Stimulated activated CD4-positive, alpha-beta T cell treated with anti-CD3 and anti-CD28 coated beads, Interleukin-4, amount 100 ng/mL, for 48 hours (primary cell): ENCODE measurements at regions not wholly inside any gene's neighbourhood (a gene's known extent, or its start where the extent isn't known, plus 50 kb on each side); places are given as distances from the start of the nearest gene placed in this dataset.
"Not testable (repeated sequence)": the region's sequence is repeated elsewhere in the genome, so short reads cannot be mapped to it uniquely, and the experiment has no call there.

Experiments used
- DNase-seq, 2 donors: peaks; one replicate each; pipeline ENCODE4 v3.0.0-alpha.2; 2020; ENCODE audit warnings: low read depth in 2 of 2

DNA sequence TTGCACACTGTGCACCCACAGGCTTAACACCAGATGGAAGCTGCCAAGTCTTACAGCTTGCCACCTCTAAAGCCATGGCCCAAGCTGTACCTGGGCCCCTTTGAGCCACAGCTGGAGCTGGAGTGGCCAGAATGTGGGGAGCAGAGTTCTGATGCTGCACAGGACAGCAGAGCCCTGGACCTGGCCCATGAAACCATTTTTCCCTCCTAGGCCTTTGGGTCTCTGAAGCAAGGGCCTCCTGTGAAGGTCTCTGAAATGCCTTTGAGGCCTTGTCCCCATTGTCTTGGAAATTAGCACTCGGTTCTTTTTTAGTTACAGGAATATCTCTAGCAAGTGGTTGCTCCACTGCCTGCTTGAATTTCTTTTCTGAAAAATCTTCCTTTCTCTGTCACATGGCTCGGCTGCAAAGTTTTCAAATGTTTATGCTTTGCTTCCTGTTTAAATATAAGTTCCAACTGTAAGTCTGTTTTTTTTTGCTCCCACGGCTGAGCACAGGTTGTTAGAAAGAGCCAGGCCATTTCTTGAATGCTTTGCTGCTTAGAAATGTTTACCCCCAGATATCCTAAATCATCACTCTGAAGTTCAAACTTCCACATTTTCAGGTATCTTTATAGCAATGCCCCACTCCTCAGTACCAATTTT lies 156.8 kb upstream of the GORAB start:
- no peak for DNase-seq

DNA sequence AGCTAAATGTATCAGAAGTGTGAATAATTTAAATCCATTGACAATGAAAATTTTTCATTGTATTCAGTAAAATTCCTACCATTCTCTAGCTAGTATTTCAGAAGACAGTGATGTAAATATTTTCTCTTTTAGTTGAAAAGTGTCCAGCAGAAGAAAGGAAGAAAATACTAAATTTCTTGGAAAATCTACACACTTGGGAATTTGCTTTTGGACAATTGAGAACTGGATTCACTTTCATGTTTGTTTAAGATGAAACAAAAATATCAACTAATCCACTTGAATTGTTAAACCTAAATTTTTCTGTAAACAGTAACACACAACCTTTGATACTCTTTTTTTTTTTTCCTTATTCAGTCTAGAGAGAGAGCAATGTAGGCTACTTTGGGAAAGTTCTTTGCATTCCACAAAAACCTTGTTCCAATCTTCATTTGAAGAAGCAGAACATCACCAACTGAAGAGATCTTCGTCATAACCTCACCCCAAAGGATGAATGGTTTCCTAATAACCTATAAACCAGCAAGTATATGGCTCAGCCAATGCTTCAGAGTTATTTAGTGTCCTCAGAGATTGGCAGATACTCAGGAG lies 155.1 kb upstream of the GORAB start:
- no peak for DNase-seq

DNA sequence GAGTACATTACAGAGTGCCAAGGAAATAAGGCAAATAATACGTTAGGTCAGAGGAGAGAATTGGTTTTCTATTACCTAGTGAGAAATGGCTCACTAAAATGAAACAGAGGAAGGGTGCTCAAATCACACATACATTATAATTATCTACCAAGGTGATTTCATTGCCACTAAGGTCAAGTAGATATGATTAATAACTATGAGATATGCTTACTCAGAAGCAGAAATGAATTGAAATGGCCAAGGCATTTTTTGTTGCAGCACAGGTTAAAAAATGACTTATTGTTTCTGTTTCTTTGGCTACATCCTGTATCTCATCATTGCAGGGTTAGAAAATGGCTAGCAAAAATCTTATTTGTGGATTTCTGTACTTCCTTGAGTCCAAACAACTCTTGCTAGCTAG lies 154.5 kb upstream of the GORAB start:
- no peak for DNase-seq

DNA sequence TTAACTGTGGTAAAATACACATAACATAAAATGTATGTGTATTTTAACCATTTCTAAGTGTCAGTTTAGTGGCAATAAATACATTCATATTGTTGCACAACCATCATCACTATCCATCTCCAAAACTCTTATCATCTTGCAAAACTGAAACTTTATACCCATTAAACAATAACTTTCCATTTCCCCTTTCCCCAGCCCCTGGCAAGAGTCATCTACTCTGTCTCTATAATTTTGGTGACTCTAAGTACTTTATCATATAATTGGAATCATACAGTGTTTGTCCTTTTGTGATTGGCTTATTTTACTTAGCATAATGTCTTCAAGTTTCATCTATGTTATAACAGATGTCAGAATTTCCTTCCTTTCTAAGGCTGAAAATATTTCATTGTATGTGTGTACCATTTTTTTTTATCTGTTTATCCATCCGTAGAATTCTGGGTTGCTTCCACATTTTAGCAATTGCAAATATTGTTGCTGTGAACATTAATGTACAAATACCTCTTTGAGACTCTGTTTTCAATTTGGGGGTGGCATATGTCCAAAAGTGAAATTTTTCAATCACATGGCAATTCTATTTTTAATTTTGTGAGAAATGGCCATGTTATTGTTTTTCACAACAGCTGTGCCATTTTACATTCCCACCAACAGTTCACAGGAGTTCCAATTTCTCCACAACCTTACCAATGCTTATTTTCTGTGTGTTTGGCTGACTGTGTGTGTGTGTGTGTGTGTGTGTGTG lies 153.9 kb upstream of the GORAB start:
- DNase-seq, result no peak

DNA sequence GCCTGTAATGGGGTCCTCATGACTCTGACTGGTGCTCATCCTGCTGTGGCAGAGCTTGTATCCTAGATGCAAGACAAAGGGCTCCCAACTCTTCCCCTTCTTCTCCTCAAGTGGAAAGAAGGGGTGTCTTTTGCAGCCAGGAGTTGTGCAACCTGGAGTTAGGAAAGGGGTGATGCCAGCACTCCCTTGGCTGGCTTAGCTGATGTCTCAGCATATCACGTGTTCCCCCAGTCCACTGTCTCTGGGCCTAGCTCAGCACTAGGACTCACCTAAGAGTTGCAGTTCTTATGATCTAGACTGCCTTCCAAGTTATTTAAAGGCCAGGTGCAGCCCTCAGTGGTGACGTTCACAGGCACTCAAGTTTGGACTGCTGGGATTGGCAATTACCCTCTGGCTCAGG lies 146.2 kb upstream of the GORAB start:
- DNase-seq, result no peak

DNA sequence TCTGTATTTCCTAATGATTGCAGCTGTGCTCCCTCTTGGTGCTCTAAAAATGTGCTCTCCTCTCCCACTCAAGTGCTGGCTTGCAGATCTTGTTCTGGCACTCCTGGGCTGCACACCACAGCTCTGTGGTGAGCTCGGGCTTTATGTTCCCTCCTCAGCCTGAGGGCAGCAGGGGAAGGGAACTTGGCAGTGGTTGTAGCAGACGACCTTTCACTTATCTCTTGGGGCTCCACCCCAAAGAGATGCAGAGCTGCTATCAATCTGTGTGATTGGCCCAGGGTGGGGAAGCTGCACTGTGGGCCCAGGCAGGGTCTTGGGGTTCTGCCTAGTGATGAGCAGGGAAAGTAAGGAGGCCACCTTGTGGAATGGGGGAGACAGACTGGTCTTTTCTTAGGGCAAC lies 143.5 kb upstream of the GORAB start:
- no peak for DNase-seq

DNA sequence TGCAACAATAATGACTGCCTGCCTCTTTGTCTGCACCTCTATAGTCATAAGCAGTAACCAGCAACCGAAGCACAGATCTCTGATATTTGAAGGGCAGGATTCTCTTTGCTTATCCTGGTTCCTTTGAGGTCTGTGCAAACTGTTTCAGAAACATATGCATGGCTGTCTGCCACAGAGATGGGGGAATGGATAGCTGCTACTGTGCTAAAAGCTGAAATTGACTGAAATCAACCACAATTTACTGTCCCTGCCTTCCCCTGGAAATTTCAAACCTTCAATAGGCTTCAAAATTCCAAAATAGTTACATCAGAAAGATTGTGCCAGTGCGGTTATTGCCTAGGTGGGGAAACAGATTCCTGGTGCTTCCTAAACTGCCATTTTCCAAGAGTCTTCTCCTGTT lies 136.8 kb upstream of the GORAB start:
- no peak for DNase-seq

DNA sequence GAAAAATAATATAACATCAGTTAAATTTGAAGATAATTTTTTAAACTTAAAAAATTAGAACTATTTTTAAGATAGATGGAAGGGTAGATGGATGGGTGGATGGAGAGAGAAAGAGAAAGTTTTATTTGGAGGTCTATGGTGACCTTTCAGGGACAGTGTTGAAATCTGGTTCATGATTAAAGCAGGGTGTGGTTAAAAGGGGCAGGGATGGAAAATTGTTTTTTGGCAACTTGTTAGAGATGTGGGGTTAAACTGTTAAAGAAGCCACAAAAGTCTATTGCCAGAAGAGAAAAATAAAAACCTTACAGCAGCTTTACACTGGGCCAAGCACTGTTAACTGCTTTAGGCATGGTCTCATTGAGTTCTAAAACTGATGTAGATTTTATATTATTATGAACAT lies 134.9 kb upstream of the GORAB start:
- no peak for DNase-seq

DNA sequence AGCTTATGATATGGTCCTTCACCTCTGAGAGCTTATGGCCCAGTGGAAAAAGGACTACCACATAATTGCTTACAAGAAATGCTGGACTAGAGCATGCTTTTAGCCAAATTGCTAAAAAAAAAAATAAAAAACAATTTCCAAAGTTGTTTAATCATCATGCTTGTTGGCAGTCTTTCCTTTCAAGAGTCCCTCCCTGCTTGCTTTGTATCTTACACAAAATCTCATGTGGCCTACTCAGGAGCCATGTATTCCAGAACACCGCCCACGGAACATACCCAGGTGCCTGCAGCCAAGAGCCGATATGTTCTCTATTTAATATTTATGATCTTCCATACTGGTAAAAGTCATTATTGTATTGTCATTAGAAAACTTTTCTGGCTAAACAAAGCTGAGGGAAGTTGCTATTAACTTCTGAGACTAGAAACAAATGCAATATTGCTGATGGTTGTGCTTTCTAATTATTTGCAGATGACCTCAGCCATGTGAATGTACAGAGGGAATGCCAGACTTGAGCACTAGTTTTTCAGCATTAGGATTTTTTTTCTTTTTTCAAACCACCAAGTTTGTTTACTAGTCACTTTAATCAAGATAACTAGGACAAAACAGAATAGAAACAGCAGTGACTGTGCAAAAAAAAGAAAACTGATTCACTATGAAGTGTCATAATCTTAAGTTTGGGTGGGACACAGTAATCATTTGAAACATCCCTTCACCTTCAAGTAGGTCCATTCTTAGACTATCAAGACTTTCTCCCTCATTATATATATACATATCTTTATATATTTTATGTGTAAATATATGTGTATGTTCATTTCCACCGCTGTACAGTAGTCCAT lies 129.3 kb upstream of the GORAB start:
- no peak for DNase-seq

DNA sequence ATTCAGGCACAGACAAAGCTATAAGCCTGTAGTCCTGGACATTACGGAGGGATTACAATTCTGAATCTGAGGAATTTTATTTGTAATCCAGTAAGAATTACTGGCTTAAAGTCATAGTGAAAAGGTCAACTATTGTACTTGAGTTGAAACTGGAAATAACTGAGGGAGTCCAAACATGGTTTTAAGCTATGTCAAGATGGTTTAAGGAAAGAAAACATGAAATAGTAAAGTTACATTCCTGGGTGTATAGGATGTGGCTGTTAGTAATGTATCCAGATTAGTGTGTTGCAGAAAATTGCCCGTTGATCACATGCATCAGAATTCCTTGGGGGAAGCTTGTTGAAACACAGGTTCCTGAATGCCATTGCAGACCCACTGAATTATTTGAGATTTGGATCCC lies 124.8 kb upstream of the GORAB start:
- no peak for DNase-seq

DNA sequence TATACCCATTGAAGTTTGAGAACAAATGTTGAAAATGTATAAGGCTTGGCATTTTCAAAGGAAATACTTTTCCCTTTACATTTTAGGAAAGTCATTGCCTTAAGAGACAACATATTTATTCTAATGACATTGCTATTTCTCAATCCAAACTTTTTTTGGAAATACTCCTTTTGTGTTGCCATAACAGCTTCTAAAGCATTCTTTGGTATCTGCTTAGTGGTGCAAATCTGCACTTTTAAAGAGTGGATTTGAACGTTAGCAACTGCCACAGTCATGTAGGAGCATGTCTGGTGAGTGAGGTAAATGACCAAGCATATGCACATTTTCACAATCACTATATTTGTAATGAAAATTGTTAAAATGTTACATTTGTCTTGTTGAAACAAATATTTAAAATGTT lies 124.4 kb upstream of the GORAB start:
- DNase-seq, result no peak

DNA sequence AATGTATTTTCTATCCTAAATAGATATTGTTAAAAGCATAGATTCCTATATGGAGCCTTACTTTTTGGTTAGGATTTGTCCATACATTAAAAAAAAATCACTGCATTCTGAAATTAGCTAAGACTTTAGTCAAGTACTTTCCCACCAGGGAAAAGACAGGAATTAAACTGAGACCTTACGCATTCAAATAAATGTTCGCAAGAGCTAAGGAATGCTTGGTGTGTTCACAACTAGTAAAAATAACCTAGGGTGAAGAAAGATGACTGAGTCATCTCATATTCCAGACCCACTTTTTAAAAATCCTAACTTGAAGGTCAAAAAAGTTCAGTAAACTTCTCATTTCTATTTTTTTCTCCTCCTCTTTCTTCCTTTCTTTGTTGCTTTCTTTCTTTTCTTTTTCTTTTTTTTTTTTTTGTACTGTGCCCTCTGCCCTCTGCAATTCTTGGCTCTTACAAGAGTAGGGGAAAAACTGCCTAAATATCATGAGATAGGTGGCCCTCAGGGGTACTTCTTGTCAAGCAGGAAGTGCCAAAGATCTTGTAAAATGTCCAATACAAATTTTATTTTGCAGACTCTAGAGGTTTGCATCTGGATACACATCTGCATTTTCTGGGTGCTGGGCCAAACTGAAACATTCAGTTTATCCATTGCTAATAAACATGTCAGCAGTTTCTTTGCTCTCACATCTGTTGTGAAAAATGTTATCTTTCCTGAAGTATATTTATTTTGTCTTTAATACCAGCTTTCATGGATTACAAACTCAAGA lies 121.4 kb upstream of the GORAB start:
- DNase-seq, result no peak

DNA sequence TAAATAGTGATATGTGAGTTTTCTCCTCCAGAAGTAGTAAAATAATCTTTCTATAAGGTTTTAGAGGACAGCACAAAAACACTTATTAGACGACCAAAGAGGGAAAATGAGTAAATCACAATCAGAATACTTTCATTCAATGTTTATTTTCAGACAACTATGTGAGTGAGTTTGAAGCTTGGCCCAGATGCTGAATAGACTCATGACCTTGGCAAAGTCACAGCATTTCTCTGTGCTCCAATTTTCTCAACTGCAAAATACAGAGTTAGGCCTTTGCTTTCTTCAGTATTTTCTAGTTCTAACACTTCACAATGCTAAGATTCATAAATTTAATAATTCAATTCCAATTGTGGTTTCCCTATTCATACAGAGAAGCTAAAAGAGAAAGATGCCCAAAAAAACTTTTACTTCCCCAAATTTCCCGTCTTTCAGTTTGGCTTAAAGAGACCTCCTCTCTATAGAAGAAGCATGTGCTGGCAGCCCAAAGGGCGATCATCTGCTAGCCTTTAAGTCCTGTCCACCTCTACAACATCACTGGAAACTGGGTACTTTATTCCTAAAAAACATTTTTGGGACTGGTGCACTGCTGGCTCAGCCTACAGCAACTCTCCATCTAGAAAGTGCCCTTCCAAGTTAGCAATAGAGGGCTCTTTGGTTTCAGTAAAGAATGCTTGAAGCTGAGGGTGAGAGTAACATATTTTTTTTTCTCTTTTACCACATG lies 116.8 kb upstream of the GORAB start:
- no peak for DNase-seq

DNA sequence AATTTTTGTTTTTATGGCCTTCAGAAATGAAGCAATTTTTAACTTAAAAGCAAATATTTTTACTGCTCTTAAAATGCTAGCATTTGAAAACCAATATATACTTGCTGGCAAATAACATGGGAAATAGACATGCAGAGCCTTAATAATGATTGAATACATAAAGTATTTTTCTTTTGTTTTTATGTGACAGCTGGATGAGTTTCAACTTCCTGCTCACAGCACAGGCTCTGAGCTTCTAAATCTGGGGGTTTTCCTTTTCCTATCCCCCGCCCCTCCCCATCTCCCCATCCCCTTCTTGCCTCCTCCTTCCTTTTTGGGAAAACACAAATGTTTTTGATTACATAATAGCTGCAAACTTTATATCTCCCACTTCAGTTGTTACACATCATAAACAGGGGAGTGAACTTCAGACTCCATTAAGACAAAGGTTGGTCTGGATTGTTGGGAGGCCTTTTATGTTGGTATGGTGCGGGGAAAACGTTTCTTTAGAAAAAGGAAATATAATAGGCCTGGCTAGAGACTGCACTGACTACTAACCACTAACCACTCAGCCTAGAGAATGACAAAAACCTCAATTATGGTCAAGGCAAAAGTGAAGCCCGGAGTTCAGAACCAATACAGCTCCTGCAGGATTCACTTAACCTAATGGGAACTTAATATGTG lies 116.1 kb upstream of the GORAB start:
- DNase-seq, result no peak

DNA sequence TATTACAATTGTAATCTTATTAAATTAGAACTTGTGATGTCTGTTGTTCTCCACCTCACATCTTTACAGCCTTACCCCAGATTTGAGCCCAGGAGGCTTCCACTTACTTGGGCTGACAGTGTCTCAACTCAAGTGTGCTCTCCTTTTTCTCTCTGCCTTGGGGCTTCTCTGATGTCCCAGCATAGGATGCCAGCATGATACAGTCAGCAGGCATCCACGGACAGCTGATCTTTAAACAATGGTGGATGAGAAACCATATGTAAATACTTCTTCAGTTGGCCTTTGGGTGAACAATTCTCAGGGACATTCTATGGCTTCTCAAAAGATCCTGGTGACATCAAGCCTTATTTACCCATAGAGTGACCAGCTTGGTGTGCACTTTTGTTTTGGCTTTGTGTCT lies 107.6 kb upstream of the GORAB start:
- DNase-seq, result no peak

DNA sequence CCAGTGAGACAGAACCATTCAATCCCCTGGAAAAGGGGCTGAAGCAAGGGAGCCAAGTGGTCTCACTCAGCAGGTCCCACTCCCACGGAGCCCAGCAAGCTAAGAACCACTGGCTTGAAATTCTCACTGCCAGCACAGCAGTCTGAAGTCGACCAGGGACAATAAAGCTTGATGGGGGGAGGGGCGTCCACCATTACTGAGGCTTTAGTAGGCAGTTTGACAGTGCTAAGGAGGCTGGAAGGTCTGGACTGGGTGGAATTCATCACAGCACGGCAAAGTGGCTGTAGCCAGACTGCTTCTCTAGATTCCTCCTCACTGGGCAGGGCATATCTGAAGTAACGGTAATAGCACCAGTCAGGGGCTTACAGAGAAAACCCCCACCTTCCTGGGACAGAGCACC lies 105.4 kb upstream of the GORAB start:
- DNase-seq, result no peak

DNA sequence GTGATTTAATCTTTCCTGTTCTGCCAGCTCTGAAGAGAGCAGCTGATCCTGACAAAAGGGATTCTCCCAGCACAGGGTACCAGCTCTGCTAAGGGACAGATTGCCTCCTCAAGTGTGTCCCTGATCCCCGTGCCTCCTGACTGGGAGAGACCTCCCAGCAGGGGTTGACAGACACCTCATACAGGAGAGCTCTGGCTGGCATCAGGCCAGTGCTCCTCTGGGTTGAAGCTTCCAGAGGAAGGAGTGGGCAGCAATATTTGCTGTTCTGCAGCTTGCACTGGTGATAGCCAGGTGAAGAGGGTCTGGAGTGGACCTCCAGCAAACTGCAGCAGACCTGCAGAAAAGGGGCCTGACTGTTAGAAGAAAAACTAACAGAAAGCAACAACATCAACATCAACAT lies 105.0 kb upstream of the GORAB start:
- not testable (repeated sequence) for DNase-seq

DNA sequence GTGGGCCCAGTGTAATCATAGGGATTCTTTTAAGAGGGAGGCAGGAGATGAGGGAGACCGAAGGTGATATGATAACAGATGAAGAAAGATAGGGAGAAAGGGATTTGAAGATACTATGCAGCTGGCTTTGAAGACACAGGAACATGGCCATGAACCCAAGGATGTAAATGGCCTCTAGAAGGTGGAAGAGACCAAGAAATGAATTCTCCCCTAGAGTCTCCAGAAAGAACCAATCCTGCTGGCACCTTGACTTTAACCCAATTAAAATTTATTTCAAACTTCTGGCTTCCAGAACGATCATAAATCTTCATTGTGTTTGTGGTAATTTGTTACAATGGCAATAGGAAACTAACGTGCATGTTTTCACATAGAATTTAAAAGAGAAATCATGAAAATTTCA lies 95.0 kb upstream of the GORAB start:
- DNase-seq, result no peak

DNA sequence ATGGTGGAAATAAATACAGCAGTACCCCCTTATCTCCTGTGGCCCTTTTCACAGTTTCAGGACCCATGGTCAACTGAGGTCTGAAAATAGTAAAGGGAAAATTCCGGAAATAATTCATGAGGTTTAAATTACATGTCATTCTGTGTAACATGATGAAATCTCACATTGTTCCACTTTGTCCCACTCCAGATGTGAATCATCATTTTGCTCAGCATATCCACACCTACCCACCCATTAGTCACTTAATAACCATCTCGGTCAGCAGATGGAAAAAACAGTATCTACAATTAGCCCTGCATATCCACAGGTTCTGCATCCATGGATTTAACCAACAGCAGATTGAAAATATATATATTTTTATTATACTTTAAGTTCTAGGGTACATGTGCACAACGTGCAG lies 86.9 kb upstream of the GORAB start:
- DNase-seq, result no peak

DNA sequence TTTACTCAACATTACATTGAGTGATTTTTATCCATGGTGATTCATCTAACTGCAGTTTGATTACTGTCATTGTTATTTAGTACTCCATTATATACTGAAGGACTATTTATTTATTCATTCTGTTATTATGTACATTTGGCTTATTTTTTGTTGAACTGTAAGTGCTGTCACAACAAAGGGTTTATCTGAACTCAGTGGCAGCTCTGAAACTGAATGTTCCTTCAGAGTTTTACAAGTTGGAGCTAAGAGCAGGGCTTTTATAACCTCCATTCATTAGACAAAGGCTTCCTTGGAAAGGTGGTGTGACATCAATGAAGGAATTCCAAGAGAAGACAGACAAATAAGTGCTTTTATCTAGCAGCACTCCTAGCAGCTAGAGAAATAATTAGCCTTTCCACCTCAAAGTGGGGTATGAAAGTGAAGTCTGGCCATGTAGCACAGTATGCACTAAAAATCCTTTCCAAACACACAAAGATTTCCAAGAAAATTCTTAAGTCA lies 83.3 kb upstream of the GORAB start:
- no peak for DNase-seq
